CD1c-positive myeloid dendritic cell (primary cell): ENCODE measurements at regions not wholly inside any gene's neighbourhood (a gene's known extent, or its start where the extent isn't known, plus 50 kb on each side); places are given as distances from the start of the nearest gene placed in this dataset.

ENCODE experiments used
- DNase-seq: peaks from one replicate; pipeline ENCODE4 v3.0.0-alpha.2; 2016; ENCODE audit errors: extremely low spot score

DNA sequence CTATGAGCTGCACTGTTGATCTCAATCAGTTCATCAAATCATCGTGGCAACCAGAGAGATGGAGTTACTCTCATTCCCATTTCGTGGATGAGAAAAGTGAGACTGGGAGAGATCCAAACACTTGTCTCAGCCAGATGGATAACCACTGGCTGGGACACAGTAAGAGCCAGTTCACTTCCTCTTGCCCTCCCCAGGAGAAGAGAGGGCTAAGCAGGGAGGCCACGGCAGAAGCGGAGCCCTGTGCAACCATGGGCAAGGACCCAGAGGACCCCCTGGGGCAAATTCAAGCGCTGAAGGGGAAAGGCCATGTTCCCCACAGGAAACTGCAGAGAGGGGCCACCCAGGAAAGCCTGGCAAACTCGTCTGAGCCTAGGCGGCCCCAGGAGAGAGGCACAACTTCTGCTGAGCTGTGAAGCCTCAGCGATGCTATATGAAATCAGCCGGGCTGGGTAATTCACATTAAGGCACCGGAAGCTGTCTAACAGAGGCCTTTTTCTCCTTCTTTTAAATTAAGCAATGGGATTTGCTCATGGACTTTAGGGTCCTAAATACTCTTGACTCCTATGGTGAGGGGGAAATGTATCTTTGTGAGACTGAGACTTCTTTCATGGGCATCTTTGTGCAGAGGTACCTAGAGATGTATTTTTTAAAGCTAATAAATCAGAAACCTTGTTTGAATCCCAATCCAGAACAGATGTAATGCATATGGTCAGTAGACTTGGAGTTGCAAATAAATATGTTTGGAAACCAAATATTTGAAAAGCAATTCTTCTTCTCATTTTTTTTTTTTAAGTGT lies 137.1 kb upstream of the SMIM23 start:
- DNase-seq, result no peak

DNA sequence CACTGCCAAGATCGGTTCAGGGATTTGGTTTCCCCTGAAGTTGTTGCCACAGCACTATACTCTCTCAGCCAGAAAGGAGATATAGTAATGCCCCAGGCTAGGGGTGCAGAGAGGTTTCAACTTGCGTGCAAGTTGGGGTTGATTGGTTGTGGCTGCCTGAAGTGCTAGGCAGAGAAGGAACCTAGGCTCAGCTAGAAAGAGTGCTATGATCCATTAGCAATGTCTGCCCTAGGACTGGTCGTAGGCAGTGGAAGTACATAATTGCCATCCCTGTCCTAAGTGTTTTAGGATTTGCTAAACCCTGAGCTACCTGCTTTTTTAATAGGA lies 136.6 kb upstream of the SMIM23 start:
- no peak for DNase-seq

DNA sequence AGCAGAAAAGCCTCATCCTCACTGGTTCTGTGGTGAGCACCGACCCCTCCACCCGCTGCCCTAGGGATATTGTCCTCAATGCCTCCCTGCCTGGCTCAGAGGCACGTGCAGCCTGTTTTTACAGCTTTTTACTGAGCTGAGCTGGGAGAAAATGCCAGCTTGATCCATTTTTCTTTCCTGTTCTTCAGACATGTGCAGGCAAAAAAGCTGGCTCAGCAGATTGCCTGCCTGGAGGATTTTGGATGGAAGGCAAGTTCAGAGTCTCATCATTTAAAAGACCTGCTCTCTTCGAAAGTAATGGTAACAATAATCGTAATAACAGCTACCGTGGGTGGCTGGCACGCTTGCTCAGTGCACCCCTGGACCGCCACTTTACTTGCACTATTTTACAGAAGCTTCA lies 135.0 kb upstream of the SMIM23 start:
- no peak for DNase-seq

DNA sequence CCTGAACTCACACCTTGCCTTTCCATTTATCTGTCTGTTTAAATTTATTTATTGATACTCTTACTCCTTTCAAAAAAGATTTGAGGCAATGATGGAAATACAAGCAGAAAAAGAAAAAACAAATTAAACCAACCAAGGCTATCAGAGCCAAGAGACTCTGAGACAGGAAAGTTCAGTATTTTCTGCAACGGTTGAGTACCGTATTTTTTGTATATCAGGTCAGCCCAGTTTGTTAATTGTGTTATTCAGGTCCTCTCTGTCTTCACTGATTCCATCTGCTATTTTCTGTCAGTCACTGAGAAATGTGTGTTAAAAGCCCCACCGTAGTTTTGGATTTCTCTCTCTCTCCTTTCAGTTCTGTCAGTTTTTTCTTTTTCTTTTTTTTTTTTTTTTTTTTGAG lies 134.5 kb upstream of the SMIM23 start:
- DNase-seq, result no peak

DNA sequence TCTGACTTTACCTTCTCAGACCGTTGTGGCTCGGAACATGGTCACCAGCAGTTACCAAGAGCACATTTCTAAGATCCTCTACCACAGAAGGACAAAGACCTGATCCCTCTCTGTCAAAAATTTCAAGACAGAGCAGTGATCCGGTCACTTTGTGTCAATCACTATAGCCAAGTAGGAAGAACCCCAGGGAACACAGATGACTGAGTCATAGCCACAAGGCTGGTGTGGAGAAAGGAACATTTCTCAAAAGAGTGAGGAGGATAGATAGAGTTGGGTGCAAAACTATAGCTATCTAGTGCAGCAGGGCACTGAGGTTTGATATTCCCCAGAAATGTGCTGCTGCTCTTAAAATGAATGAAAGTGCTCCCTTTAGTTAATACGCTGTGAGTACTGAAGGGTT lies 130.7 kb upstream of the SMIM23 start:
- DNase-seq, result no peak

DNA sequence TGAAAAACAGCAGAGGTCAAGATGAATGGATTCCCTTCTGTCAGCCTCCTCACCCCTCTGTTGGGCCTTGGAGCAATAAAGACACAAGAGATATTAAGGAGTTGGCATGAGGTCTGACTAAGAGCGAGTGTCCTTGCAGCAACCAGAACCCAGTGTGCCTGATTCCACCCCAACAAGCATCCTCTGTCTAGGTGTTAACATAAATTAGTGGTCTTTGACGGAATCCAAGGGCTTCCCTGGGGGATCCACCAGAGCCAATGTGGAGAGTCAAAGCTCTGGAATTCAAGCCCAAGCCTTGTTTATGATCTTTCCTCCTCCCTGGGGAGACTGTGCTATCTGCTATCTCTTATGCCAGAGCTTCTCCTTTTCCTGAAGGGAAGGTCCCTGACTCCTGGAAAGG lies 128.1 kb upstream of the SMIM23 start:
- no peak for DNase-seq

DNA sequence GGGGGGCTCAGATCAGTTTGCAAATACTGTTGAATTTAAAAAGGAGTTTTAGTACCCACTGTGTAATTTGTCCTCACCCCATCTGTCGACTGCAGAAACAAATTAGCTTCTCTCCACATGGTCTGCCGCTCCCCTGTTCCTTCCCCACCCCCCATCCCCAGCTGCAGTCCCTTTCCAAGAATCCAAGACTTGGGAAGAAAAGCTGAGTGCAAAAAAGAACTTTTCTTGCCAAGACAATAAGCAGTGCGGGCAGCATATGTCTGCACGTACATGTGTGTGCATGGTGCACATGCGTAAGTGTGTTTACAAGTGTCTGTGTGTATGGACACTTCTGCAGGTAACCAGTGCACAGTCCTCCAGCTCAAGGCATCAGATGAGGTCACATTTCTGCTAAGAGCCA lies 125.7 kb upstream of the SMIM23 start:
- DNase-seq, result no peak

DNA sequence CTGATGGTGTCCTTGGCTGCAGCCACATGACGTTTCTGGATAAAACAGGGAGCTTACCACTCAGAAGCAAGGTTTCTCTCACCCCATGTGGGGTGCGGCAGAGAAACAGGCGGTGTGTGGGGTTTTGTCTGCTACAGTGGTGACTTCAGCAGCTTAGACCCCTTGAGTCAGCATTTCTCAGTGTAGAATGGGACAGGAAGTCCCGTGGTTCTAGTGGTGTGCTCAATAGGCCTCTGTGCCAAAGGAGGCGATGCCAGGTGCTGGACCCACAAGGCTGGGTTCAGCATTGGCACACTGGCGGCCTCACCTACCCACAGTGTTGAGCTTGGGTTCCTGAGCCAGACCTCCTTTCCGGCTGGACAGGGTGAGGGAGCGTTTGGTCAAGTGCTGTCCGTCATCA lies 125.2 kb upstream of the SMIM23 start:
- no peak for DNase-seq

DNA sequence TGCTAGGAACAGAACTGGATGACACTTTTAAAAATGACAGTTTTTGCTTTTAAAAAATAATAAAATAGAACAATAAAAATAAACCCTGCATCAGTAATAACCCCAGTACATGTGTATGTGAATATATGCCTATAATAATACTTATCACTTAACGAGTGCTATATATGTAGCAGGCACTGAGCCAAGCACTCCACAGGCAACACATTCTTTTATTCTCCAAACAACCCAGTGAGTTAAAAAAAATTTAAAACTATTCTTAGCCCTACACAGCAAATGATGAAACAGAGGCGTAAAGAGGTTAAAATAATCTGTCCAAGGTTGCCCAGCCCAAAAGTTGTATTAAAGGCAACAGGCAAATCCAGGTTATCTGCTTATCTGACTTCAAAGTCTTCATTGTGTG lies 124.5 kb upstream of the SMIM23 start:
- no peak for DNase-seq

DNA sequence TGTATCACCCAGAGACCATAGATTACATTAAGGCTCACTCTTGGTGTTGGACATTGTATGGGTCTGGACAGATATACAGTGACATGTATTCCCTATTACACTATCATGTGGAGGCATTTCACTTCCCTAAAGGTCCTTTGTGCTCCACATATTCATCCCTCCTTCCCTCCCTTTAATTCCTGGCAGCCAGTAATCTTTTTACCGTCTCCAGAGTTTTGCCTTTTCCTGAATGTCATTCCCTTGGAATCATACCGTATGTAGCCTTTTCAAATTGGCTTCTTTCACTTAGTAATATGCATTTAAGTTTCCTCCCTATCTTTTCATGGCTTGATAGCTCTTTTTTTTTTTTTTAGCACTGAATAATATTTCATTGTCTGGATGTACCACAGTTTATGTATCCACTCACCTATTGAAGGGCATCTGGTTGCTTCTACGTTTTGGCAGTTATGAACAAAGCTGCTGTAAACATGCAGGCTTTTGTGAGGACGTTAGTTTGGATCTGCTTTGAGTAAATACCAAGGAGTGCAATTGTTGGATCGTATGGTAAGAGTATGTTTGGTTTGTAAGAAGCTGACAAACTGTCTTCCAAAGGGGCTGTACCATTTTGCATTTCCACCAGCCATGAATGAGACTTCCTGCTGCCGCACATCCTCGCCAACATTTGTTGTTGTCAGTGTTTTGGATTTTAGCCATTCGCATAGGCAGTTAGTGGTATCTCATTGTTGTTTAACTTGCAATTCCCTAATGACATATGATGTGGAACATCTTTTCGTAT lies 122.1 kb upstream of the SMIM23 start:
- no peak for DNase-seq

DNA sequence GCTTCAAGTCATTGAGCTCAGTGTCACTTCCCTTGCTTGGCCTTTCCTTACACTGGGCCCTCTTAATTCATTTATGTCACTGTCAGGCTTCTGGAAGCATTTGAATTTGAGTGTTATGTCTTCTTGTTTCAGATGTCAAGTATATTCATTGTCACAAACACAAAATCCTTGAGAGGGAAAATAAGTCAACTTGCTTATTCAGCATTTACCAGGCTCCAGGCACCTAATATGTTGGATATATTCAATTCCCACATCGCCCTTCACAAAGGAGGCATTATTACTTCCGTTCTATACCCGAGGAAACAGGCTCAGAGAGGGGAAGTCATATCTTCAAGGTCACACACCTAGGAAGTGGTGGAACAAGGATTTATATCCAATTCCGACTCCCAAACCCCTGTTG lies 121.1 kb upstream of the SMIM23 start:
- DNase-seq, result no peak

DNA sequence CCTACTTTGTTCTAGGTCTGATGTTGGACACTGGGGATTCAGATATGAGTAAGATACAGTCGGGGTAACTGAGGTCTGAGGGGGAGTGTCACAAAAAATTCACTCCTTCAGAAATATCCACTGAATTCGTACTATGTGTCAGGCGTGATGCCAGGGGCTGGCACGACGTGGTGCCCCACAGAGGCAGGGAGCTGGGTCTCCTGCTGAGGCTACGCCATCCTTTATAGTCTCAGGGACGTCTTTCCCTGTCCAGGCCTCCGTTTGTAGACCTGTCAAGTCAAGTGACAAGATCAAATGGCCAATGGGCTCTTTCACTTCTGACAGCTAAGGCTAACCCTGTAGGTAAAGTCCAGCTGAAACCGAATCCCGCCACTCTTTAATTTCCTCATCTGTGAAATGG lies 118.8 kb upstream of the SMIM23 start:
- no peak for DNase-seq

DNA sequence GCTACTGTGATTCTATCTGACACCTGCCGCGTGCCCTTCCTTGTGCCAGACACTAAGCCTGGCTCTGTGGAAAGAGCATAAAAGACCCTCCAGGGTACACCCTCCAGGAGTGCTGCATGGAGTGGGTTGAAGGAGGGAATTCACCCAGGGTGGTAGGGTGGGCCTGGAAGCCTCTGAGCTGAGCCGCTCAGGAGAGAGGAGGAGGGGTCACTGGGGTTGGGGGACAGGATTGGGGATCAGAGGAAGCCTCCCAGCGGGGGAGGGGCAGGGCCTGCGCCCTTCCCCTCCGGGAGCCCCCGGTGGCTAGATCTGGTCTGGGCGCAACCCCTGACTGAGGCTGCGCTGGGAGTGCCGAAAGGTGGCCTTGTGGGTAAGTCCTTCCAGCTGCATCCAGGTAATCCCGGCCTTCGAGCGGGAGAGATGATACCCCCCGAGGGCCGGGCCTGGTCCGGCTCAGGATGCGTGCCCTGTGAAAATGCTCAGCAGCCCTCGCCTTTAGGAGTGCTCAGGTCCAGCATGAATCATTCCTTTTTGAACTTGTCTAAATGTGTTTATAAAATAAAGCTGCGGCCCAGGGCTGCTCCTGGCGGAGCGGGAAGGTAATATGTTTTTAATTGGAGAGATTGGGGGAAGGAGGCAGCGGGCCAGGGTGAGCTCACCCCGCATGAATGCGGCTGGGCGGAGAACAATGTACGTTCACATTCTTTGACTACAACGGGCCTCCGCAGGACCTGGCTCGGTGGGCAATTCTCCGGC lies 118.1 kb upstream of the SMIM23 start:
- no peak for DNase-seq

DNA sequence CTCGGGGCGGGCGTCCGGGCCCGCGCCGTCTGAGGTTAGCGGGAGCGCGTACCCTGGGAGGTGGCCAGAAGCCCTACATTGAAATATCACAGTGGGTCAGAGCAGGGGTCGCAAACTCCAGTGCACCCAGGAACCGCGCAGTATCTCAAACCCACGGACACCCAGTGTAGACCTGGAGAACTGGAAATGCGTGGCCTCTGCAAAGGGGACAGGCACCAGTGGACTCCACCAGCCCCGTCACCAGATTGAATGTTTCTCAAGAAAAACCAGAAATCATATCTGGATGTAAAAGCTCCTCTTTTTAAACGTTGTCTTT lies 117.6 kb upstream of the SMIM23 start:
- DNase-seq, result no peak

DNA sequence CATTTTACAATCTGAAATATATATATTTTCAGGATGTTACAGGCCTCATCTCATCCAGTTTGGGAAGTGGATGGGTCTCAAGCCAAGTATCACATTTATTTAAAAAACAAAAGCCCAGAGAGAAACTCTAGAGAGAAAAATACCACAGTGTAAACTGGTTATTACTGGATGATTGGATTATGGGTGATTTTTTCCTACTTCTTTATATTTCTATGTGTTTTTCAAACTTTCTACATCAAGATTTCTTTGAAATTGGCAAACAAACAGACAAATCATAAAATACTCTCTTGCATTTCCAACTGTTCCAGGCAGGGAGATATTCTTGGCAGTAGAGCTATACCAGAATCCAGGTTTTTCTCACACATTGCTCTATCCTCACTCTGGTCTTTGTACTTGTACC lies 116.0 kb upstream of the SMIM23 start:
- no peak for DNase-seq

DNA sequence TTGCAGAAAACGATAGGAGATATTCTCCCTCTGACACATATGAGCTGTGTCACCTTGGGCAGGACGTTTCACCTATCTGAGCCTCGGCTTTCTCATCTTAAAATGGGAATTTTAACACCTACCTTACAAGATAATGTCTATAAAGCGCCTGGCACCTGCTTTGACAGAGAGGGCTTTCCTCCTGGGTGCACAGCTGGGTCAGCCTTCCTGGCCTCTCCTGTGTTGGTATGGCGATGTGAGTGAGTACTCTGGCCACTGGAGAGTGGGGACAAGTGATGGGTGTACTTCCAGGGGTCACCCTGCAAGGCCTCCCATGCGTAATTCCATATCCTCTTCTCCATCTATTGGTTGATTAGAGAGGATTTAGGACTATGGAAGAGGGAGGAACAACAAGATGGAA lies 113.1 kb upstream of the SMIM23 start:
- no peak for DNase-seq

DNA sequence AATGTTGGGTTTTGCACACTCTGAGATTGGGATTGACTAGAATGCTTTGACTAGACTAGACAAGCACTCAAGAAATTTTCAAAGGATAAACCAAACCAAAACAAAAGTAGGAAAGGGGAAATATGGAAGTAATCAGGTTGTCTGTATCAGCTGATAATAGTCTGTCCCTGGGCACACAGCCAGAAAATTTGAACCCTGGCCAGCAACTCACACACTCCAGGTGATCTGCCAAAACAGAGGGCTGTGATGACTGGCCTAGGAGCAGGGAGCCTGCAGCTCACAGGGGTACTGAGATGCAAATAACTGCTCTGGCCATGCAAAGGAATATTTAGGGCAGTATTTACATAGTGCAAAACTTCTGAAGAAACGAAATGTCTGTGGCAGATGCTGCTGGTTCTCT lies 112.3 kb upstream of the SMIM23 start:
- no peak for DNase-seq

DNA sequence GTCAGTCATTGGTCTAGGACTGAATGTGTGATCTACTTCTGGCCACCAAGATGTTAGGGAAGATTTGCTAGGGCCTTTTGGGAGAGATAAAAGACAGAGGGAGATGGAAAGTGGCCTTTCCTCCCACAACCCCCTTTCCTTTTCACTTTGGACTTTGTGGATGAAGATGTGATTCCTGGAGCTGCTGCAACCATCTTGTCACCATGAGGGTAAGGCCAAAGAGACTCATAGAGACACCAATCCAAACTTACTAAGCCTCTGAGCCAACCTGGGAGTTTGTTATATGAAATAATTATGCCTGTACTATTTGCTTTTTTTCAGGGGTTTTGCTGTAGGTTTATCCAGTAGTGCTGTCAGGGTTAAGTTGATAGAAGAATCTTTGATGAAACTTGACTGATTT lies 111.8 kb upstream of the SMIM23 start:
- no peak for DNase-seq

DNA sequence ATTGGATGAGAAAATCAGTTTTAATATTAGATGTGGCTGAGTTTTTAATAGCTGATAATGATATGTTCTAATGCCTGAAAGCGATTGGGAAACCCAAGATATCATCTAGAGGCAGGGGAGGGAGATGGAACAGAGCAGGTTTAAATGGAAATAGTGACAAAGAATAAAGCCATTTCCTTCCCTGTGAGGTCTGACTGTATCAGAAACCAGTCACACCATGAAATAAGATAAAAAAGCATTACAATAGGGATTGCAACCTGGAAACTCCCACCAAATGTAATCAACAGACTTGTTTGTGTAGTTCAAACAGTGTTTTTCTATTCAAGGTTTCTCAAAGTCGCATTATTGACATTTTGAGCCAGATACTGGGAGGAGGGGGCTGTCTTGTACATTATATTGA lies 110.1 kb upstream of the SMIM23 start:
- DNase-seq, result no peak

DNA sequence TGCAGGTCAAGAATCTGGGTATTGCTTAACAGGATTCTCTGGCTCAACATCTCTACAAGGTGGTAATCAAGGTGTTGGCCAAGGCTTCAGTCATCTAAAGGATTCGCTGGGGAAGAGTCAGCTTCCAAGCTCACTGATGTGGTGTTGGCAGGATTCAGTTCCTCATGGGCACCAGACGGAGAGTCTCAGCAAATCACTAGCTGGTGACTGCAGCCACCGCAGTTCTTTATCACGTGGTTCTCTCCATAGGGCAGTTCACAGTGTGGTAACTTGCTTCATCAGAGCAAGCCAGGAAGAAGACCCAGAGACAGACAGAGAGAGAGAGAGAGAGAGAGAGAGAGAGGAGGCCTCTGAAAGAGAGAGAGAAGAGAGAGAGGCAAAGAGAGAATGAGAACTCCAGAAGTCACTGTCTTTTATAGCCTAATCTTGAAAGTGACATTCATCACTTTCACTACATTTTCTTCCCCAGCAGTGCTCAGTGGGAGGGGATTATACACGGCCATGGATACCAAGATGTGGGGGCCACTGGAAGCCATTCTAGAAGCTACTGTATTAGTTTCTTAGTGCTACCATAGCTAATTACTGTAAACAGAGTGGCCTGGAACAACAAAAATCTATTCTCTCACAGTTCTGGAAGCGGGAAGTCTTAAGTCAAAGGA lies 109.2 kb upstream of the SMIM23 start:
- peak; percentile 69 for DNase-seq

DNA sequence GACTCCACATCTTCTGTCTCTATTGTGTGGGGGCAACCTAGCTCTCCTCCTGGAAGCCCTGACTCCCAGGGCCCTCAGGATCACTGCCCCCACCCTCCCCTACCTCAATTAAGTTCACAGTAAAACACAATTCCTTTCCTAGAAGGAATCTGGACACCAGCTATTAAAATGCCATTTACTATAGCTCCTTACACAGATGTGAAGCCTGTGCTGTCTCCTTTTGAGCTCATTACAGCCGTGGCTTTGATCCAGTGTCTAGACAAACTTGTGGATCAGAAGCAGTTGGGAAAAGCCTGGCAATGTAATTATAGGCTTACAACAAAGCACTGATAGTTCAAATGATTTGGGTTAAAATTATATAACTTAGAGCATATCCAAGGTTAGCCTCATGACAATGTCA lies 107.0 kb upstream of the SMIM23 start:
- no peak for DNase-seq

DNA sequence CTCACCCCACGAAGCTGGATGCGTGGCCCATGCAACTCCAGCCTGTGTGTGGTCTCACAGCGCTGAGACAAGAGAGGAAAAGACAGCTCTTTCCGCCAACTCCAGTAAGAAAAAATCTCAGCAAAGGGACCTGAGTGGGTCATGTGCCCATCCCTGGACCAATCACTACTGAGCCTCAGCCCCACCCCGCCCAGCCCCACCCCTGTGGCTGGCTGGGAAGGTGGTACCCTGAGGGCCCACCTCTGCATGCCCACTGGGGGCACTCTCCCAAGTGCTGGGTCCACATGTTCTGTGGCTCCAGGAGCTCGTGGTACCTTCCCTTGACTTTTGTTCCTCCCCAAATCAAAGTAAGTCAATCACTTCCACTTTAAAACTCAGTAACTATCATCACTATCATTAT lies 105.1 kb upstream of the SMIM23 start:
- no peak for DNase-seq

DNA sequence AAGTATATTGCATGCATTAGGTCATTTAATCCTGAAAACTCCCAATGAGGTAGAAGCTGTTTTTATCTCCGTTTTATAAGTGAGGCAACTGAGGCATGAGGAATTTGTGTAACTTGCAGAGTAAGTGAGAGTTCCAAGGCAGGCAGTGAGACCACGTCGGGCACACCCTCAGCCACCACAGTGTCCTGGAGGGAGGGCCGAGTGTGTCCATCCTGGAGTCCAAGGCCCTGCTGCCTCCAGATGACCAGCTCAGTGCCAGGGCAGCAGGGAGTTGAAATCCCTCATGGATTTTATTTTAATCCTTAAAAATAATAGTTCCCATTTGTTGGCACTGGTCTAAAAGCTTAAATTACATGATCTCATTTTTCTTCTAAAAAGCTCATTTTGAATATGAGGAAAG lies 104.6 kb upstream of the SMIM23 start:
- DNase-seq, result no peak
